K562 (cell line): ENCODE measurements at regions not wholly inside any gene's neighbourhood (a gene's known extent, or its start where the extent isn't known, plus 50 kb on each side); places are given as distances from the start of the nearest gene placed in this dataset.

Experiments used
- ARNT ChIP-seq, 2 experiments: fragments of 450-650 bp; IDR thresholded peaks; 2 replicates each; pipeline ENCODE4 v1.6.1; 2016; ENCODE audit warnings: mild to moderate bottlenecking in 1 of 2
- BRF2 ChIP-seq: IDR thresholded peaks from 3 replicates; pipeline ENCODE4 v1.6.1; 2011; ENCODE audit warnings: borderline replicate concordance, mild to moderate bottlenecking; ENCODE audit not compliant: insufficient read length, insufficient read depth
- CTCF ChIP-seq, 3 experiments: IDR thresholded peaks in 2 of 3; conservative IDR thresholded peaks in 1 of 3; 2 replicates each; pipeline ENCODE4 v1.5.1; 2011 to 2012; ENCODE audit warnings: low read length in 3 of 3, mild to moderate bottlenecking in 3 of 3, control low read depth in 2 of 3, improper control_type of control experiment in 1 of 3, inconsistent platforms in 1 of 3, low read depth in 1 of 3, mixed read lengths in 1 of 3, moderate library complexity in 1 of 3; ENCODE audit not compliant: insufficient read depth in 2 of 3
- EZH2 ChIP-seq: IDR thresholded peaks from 2 replicates; pipeline ENCODE4 v1.6.1; 2012; ENCODE audit warnings: low read depth, mild to moderate bottlenecking, inconsistent platforms, low read length, borderline replicate concordance
- FOSL1 ChIP-seq: fragments of 200-800 bp; sonication (Bioruptor generic); conservative IDR thresholded peaks from 2 replicates; pipeline ENCODE4 v1.6.1; 2016; ENCODE audit warnings: missing genetic modification characterization, missing compliant biosample characterization
- MAFK ChIP-seq: IDR thresholded peaks from 2 replicates; pipeline ENCODE4 v1.6.1; 2011; ENCODE audit warnings: low read length, improper control_type of control experiment
- MTF1 ChIP-seq: fragments of 250-450 bp; sonication (Bioruptor Pico); IDR thresholded peaks from 2 replicates; pipeline ENCODE4 v1.9.0; 2021; ENCODE audit warnings: moderate library complexity, mild to moderate bottlenecking, inconsistent platforms, borderline replicate concordance
- NFE2 ChIP-seq: IDR thresholded peaks from 2 replicates; pipeline ENCODE4 v1.6.1; 2014; ENCODE audit warnings: antibody characterized with exemption, low read depth
- RBM22 ChIP-seq: fragments of 200-400 bp; formaldehyde crosslinking; IDR thresholded peaks from 2 replicates; pipeline ENCODE4 v1.6.1; 2018; ENCODE audit warnings: low read length, low read depth; ENCODE audit not compliant: poor library complexity, severe bottlenecking
- TARDBP ChIP-seq: fragments of 450-650 bp; IDR thresholded peaks from 2 replicates; pipeline ENCODE4 v1.6.1; 2016
- ZKSCAN3 ChIP-seq: fragments of 250-450 bp; sonication (Bioruptor Pico); IDR thresholded peaks from 2 replicates; pipeline ENCODE4 v1.4.0; 2020
- TF ChIP-seq, protein P1 (sequence below): fragments of 250-450 bp; sonication (Bioruptor Pico); IDR thresholded peaks from 2 replicates; pipeline ENCODE4 v1.5.0; 2020; ENCODE audit warnings: mild to moderate bottlenecking, borderline replicate concordance

- TF ChIP-seq EZH2 (no peak), RBM22 (no peak), ZKSCAN3 (CRISPR knock-in tag) (no peak), MAFK (no peak), BRF2 (no peak), MTF1 (CRISPR knock-in tag) (no peak), ARNT (IDR thresholded peaks at IDR 0.05) (no peak), FOSL1 (tag) (no peak), CTCF (IDR thresholded peaks at IDR 0.05 in 2 of 3, conservative IDR thresholded peaks at IDR 0.05 in 1 of 3; ENCODE audit: insufficient read depth in 2 of 3, low read depth in 1 of 3, low read length in 3 of 3) (no peak), NFE2 (no peak), TARDBP (no peak)
- TF ChIP-seq, protein P1, sequence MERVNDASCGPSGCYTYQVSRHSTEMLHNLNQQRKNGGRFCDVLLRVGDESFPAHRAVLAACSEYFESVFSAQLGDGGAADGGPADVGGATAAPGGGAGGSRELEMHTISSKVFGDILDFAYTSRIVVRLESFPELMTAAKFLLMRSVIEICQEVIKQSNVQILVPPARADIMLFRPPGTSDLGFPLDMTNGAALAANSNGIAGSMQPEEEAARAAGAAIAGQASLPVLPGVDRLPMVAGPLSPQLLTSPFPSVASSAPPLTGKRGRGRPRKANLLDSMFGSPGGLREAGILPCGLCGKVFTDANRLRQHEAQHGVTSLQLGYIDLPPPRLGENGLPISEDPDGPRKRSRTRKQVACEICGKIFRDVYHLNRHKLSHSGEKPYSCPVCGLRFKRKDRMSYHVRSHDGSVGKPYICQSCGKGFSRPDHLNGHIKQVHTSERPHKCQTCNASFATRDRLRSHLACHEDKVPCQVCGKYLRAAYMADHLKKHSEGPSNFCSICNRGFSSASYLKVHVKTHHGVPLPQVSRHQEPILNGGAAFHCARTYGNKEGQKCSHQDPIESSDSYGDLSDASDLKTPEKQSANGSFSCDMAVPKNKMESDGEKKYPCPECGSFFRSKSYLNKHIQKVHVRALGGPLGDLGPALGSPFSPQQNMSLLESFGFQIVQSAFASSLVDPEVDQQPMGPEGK = no peak
Measured at GRCh38 chr5:20974426-20974825, 986.4 kb upstream of the CDH18 start.
